Tibial nerve (tissue), 4 donors: ENCODE measurements at regions not wholly inside any gene's neighbourhood (a gene's known extent, or its start where the extent isn't known, plus 50 kb on each side); places are given as distances from the start of the nearest gene placed in this dataset.

ENCODE experiments used
- CTCF ChIP-seq, 5 experiments: fragments of 200-600 bp in 3 of 5; fragments of 450-650 bp in 2 of 5; sonication (generic) in 3 of 5; IDR thresholded peaks; one replicate each; pipeline ENCODE4 v1.5.1; 2016 to 2019; ENCODE audit warnings: antibody characterized with exemption in 5 of 5, mild to moderate bottlenecking in 3 of 5, moderate library complexity in 2 of 5
- EP300 ChIP-seq, 2 donors: sonication (generic); formaldehyde crosslinking; IDR thresholded peaks; one replicate each; pipeline ENCODE4 v1.6.1; 2017; ENCODE audit warnings: antibody characterized with exemption in 2 of 2, mild to moderate bottlenecking in 1 of 2
- POLR2A ChIP-seq, 2 donors: fragments of 450-650 bp; IDR thresholded peaks; one replicate each; pipeline ENCODE4 v1.6.1; 2017; ENCODE audit warnings: antibody characterized with exemption in 2 of 2, mild to moderate bottlenecking in 2 of 2, moderate library complexity in 2 of 2

DNA sequence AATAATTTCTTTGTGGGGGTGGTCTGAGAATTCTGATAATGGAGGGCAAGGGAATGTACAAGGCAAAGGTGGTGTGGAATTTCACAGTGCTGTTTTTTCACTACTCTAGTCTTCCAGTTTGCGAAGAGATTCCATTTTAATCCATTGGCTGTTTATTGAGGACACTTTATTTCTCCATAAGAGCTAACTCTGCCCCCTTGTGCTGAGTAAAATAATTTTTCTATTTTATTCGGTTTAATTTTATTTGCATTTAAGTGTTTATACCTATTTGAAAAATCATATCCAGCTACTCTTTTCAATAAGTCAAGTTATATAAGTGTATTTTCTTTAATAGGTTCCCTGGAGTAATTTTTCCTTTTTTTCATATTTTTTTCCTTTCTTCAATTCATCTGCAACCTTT, 840.1 kb downstream of the TUSC7 start:
- TF ChIP-seq POLR2A (IDR thresholded peaks at IDR 0.05), result no peak
- no peak for TF ChIP-seq CTCF (IDR thresholded peaks at IDR 0.05)
- TF ChIP-seq EP300 (IDR thresholded peaks at IDR 0.05), result no peak
